Bronchial epithelial cell (primary cell): ENCODE measurements at regions not wholly inside any gene's neighbourhood (a gene's known extent, or its start where the extent isn't known, plus 50 kb on each side); places are given as distances from the start of the nearest gene placed in this dataset.
"Not testable (repeated sequence)": the region's sequence is repeated elsewhere in the genome, so short reads cannot be mapped to it uniquely, and the experiment has no call there.

ENCODE experiments used
- DNase-seq: peaks from one replicate; pipeline ENCODE4 v3.0.0-alpha.2; 2010; ENCODE audit warnings: low read depth
- FAIRE-seq: peaks from 2 replicates; lab custom pipeline; 2011; peaks lifted over from hg19 to GRCh38; lab: Jason Lieb, UNC
- H3K27me3 ChIP-seq: 2 replicates; pipeline ENCODE4 v1.5.1; 2011; ENCODE audit warnings: low read length; ENCODE audit not compliant: control insufficient read depth, insufficient read depth
- H3K36me3 ChIP-seq: 2 replicates; pipeline ENCODE4 v1.5.1; 2011; ENCODE audit warnings: low read length; ENCODE audit not compliant: control insufficient read depth, insufficient read depth
- H3K4me3 ChIP-seq: 2 replicates; pipeline ENCODE4 v1.5.1; 2011; ENCODE audit warnings: mild to moderate bottlenecking, low read depth, low read length, control low read depth
- CTCF ChIP-seq: IDR thresholded peaks from 2 replicates; pipeline ENCODE4 v1.5.1; 2011; ENCODE audit warnings: mild to moderate bottlenecking, moderate library complexity, low read length, control low read depth, inconsistent platforms; ENCODE audit not compliant: insufficient read depth, severe bottlenecking

- FAIRE-seq: no peak
- H3K36me3 ChIP-seq: no peaks in the 10 kb centered on the region
- TF ChIP-seq CTCF: no peak
- no peak overlapping the region for H3K4me3 ChIP-seq
- no peaks in the 10 kb centered on the region for H3K27me3 ChIP-seq
- no peak for DNase-seq
Measured at GRCh38 chr21:18744840-18745239, 341.3 kb upstream of the TMPRSS15 start.

- not testable (repeated sequence) for H3K4me3 ChIP-seq, FAIRE-seq, DNase-seq, H3K27me3 ChIP-seq, H3K36me3 ChIP-seq
Measured at GRCh38 chr21:18752894-18753293, 349.3 kb upstream of the TMPRSS15 start.

- not testable (repeated sequence) for H3K4me3 ChIP-seq, FAIRE-seq, H3K36me3 ChIP-seq, DNase-seq, H3K27me3 ChIP-seq
Measured at GRCh38 chr21:18756272-18756671, 352.7 kb upstream of the TMPRSS15 start.

GRCh38 chr21:18759267-18759666 is 355.7 kb upstream of the TMPRSS15 start:
- no peak for DNase-seq
- TF ChIP-seq CTCF: no peak

GRCh38 chr21:18759751-18760161 is 356.2 kb upstream of the TMPRSS15 start:
- no peak for FAIRE-seq
- TF ChIP-seq CTCF: no peak
- no peak overlapping the region for H3K4me3 ChIP-seq
- no peaks in the 10 kb centered on the region for H3K36me3 ChIP-seq
- DNase-seq: no peak
- H3K27me3 ChIP-seq: no peaks in the 10 kb centered on the region

More at GRCh38 chr21:18759267-18759666, 355.7 kb upstream of the TMPRSS15 start:
- no peaks in the 10 kb centered on the region for H3K27me3 ChIP-seq
- FAIRE-seq: no peak
- H3K4me3 ChIP-seq: no peak overlapping the region
- no peaks in the 10 kb centered on the region for H3K36me3 ChIP-seq

GRCh38 chr21:18760247-18760646 is 356.7 kb upstream of the TMPRSS15 start:
- TF ChIP-seq CTCF: no peak
- Histone ChIP-seq H3K4me3 (no peak overlapping the region), H3K27me3 (no peaks in the 10 kb centered on the region), H3K36me3 (no peaks in the 10 kb centered on the region)
- DNase-seq (no peak), FAIRE-seq (no peak)

GRCh38 chr21:18764720-18765119 is 361.1 kb upstream of the TMPRSS15 start:
- no peak for TF ChIP-seq CTCF
- DNase-seq (no peak), FAIRE-seq (no peak)
- no peaks in the 10 kb centered on the region for H3K36me3 ChIP-seq
- no peaks in the 10 kb centered on the region for H3K27me3 ChIP-seq
- no peak overlapping the region for H3K4me3 ChIP-seq
